NB4 (cell line): ENCODE measurements at regions not wholly inside any gene's neighbourhood (a gene's known extent, or its start where the extent isn't known, plus 50 kb on each side); places are given as distances from the start of the nearest gene placed in this dataset.
A peak's percentile ranks its signal among the peaks of the same experiment; 100 is the strongest.

Source experiments
- DNase-seq: peaks from one replicate; pipeline ENCODE4 v3.0.0; 2010; ENCODE audit warnings: low read depth
- H3K4me3 ChIP-seq: one replicate; pipeline ENCODE4 v1.5.1; 2011; ENCODE audit warnings: mild to moderate bottlenecking, low read depth, low read length, moderate library complexity
- CTCF ChIP-seq: IDR thresholded peaks from one replicate; pipeline ENCODE4 v1.5.1; 2012; ENCODE audit warnings: low read depth, low read length
- MAX ChIP-seq: IDR thresholded peaks from 2 replicates; pipeline ENCODE4 v1.6.1; 2011; ENCODE audit warnings: low read depth, low read length
- MYC ChIP-seq: IDR thresholded peaks from 2 replicates; pipeline ENCODE4 v1.6.1; 2011; ENCODE audit warnings: low read depth, low read length
- POLR2A ChIP-seq: IDR thresholded peaks from 2 replicates; pipeline ENCODE4 v1.6.1; 2011; ENCODE audit warnings: mild to moderate bottlenecking; ENCODE audit not compliant: insufficient read length; ENCODE audit errors: extremely low read depth

- TF ChIP-seq POLR2A (no peak), MYC (no peak), CTCF (no peak), MAX (no peak)
- H3K4me3 ChIP-seq = no peak overlapping the region
- no peak for DNase-seq
Measured at GRCh38 chr3:145116769-145117168, 1044.2 kb downstream of the PLOD2 start.

- H3K4me3 ChIP-seq = no peak overlapping the region
- TF ChIP-seq CTCF (no peak), POLR2A (no peak), MYC (no peak), MAX (no peak)
- DNase-seq = no peak
Measured at GRCh38 chr3:145118303-145118702, 1042.7 kb downstream of the PLOD2 start.

- DNase-seq = no peak
- no peak for TF ChIP-seq POLR2A
- no peak for TF ChIP-seq MYC
- TF ChIP-seq CTCF = no peak
Measured at GRCh38 chr3:145124900-145125678, 1035.9 kb downstream of the PLOD2 start.

GRCh38 chr3:145133281-145133680 lies 1027.7 kb downstream of the PLOD2 start:
- TF ChIP-seq MAX (no peak), MYC (no peak), CTCF (no peak), POLR2A (no peak)
- no peak for DNase-seq
- H3K4me3 ChIP-seq = no peak overlapping the region

More at GRCh38 chr3:145124900-145125678, 1035.9 kb downstream of the PLOD2 start:
- H3K4me3 ChIP-seq = no peak overlapping the region

GRCh38 chr3:145134738-145135137 lies 1026.2 kb downstream of the PLOD2 start:
- no peak for TF ChIP-seq POLR2A
- TF ChIP-seq CTCF = no peak
- no peak for TF ChIP-seq MYC
- no peak for TF ChIP-seq MAX

GRCh38 chr3:145144361-145144760 lies 1016.6 kb downstream of the PLOD2 start:
- no peak overlapping the region for H3K4me3 ChIP-seq
- peak; percentile 86 for DNase-seq
- TF ChIP-seq CTCF = no peak
- TF ChIP-seq POLR2A = no peak
- peak; percentile 13; the same call in 1 of the 2 replicates for TF ChIP-seq MYC
- TF ChIP-seq MAX = no peak

More at GRCh38 chr3:145134738-145135137, 1026.2 kb downstream of the PLOD2 start:
- H3K4me3 ChIP-seq = no peak overlapping the region
- no peak for DNase-seq
